ENCODE measurements at regions not wholly inside any gene's neighbourhood (a gene's known extent, or its start where the extent isn't known, plus 50 kb on each side); places are given as distances from the start of the nearest gene placed in this dataset.

DNA sequence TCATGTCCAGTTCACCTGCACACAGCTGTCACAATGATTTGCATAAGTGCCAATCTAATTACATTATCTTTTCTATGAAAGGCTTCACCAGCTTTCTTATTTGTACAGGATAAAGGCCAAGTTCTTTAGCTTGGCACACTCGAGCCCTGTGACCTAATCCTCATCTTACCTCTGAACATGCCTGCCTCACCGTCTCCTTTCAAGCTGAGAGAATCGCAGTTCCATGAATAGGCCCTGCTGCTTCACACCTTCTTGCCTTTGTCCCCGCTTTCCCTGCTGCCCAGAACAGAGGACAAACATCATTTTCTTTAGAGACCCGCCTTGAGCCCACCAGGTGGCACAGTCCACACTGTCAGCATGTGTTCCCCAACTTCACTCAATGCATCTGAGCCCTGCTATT, 1094.7 kb downstream of the BCL11A start:
- Histone ChIP-seq H3K23ac (ENCODE audit: insufficient read length) (no peak overlapping the region), H4K20me1 (replicated peaks in 1 of 2; ENCODE audit: control insufficient read depth in 1 of 2, insufficient read depth in 2 of 2, low read length in 2 of 2) (no peaks in the 10 kb centered on the region), H4K91ac (replicated peaks; ENCODE audit: insufficient read length, low read length) (no peak overlapping the region), H3K23me2 (ENCODE audit: low read depth, low read length) (peaks cover 2% of the 10 kb centered on the region; the same call in 1 of the 2 replicates), H3K27ac (ENCODE audit: low read depth, low read length) (no peak overlapping the region), H3K79me1 (ENCODE audit: low read depth, low read length) (no peaks in the 10 kb centered on the region), H3K4me3 (ENCODE audit: extremely low read depth in 1 of 4, insufficient read depth in 2 of 4, low read depth in 3 of 4, low read length in 4 of 4) (no peak overlapping the region), H4K8ac (ENCODE audit: extremely low read depth, insufficient read depth, low read length) (no peak overlapping the region), H4K5ac (ENCODE audit: insufficient read length, low read depth, low read length) (no peak overlapping the region), H2BK5ac (ENCODE audit: low read depth, low read length) (no peak overlapping the region), H2BK12ac (ENCODE audit: low read depth, low read length) (peak overlapping the region; percentile 43; the same call in 1 of the 2 replicates), H3K56ac (replicated peaks; ENCODE audit: insufficient read length, low read depth, low read length) (no peak overlapping the region), H3K36me3 (ENCODE audit: control insufficient read depth in 2 of 4, insufficient read depth in 4 of 4, low read length in 3 of 4) (no peaks in the 10 kb centered on the region), H2BK20ac (ENCODE audit: low read length) (no peak overlapping the region), H3K4me1 (replicated peaks in 1 of 4; ENCODE audit: control insufficient read depth in 3 of 4, insufficient read depth in 4 of 4, low read length in 3 of 4) (peaks cover 0 to 5% (median 2%) of the 10 kb centered on the region in 4 experiments; a peak in 2 of 7 replicates), H3K9ac (replicated peaks in 1 of 4; ENCODE audit: extremely low read depth in 1 of 4, low read depth in 3 of 4, low read length in 3 of 4) (no peak overlapping the region), H2BK120ac (replicated peaks; ENCODE audit: low read depth, low read length) (no peak overlapping the region), H3K4me2 (ENCODE audit: insufficient read depth in 1 of 2, low read depth in 2 of 2, low read length in 2 of 2) (no peak overlapping the region), H2AFZ (ENCODE audit: low read length) (no peak overlapping the region), H3K27me3 (replicated peaks in 1 of 4; ENCODE audit: control insufficient read depth in 3 of 4, extremely low read depth in 1 of 4, insufficient read depth in 3 of 4, low read length in 3 of 4) (no peaks in the 10 kb centered on the region), H3K79me2 (ENCODE audit: control insufficient read depth in 1 of 2, insufficient read depth in 2 of 2, low read length in 2 of 2) (no peaks in the 10 kb centered on the region), H3K9me3 (ENCODE audit: insufficient read depth in 2 of 2, low read depth in 1 of 2, low read length in 1 of 2) (no peaks in the 10 kb centered on the region), H2BK15ac (ENCODE audit: low read length) (no peak overlapping the region), H3K14ac (ENCODE audit: insufficient read length) (no peak overlapping the region), H3K4ac (replicated peaks; ENCODE audit: insufficient read length, low read depth, low read length) (no peak overlapping the region), H3K18ac (ENCODE audit: extremely low read depth, low read length) (no peak overlapping the region), H2AK5ac (ENCODE audit: low read depth, low read length) (no peak overlapping the region)
- FAIRE-seq = peak; percentile 32
- DNase-seq (ENCODE audit: low read depth in 1 of 2, low spot score in 2 of 2) = no peak
- TF ChIP-seq CEBPB (IDR thresholded peaks at IDR 0.05; ENCODE audit: low read depth, low read length) = peak; percentile 87
- TF ChIP-seq NANOG (IDR thresholded peaks at IDR 0.05; ENCODE audit: insufficient read depth, low read depth, low read length, poor library complexity, severe bottlenecking) = peak; percentile 27
- peak in 1 of 2 experiments; percentile 36; a peak in 2 of 4 replicates for TF ChIP-seq RAD21 (IDR thresholded peaks at IDR 0.05 in 1 of 2, conservative IDR thresholded peaks at IDR 0.05 in 1 of 2; ENCODE audit: low read depth in 2 of 2, low read length in 2 of 2)
- TF ChIP-seq POU5F1 (IDR thresholded peaks at IDR 0.05; ENCODE audit: low read depth, low read length) = no peak
- TF ChIP-seq, protein P1, sequence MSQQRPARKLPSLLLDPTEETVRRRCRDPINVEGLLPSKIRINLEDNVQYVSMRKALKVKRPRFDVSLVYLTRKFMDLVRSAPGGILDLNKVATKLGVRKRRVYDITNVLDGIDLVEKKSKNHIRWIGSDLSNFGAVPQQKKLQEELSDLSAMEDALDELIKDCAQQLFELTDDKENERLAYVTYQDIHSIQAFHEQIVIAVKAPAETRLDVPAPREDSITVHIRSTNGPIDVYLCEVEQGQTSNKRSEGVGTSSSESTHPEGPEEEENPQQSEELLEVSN (IDR thresholded peaks at IDR 0.05) = peak; percentile 50; the same call in 1 of the 2 replicates
- TF ChIP-seq, protein P2, sequence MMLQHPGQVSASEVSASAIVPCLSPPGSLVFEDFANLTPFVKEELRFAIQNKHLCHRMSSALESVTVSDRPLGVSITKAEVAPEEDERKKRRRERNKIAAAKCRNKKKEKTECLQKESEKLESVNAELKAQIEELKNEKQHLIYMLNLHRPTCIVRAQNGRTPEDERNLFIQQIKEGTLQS (IDR thresholded peaks at IDR 0.05; ENCODE audit: insufficient read depth, low read depth, low read length) = no peak
- TF ChIP-seq, protein P3, sequence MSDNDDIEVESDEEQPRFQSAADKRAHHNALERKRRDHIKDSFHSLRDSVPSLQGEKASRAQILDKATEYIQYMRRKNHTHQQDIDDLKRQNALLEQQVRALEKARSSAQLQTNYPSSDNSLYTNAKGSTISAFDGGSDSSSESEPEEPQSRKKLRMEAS (IDR thresholded peaks at IDR 0.05) = peak; percentile 44; the same call in 1 of the 2 replicates
- no peak for TF ChIP-seq SP2 (IDR thresholded peaks at IDR 0.05; ENCODE audit: low read length)
- WGBS, 2 experiments (ENCODE audit: extremely low coverage in 1 of 2, insufficient coverage in 1 of 2, insufficient read length in 1 of 2, insufficient replicate concordance in 2 of 2, low coverage in 1 of 2, low lambda C conversion rate in 2 of 2, missing lambda C conversion rate in 1 of 2) = 63% methylated on average over 5 of the region's 5 CpGs; no CpG with 5 or more reads in 1 of the 2 experiments
- POLR2A ChIA-PET (ENCODE audit: partially characterized antibody) = no interaction called here
- CTCF ChIA-PET (ENCODE audit: partially characterized antibody) = interaction anchor here (0.6 to 1.8 kb wide), 2 partner anchors 10 to 258 kb away, joined by 3 to 5 read pairs; no protein-coding TSS in a partner anchor
